HG02885 (cell line): ENCODE measurements at regions not wholly inside any gene's neighbourhood (a gene's known extent, or its start where the extent isn't known, plus 50 kb on each side); places are given as distances from the start of the nearest gene placed in this dataset.

Source experiments
- ATAC-seq: cut with Tn5 transposase; IDR thresholded peaks from one replicate; pipeline ENCODE4 v1.9.1; 2021; ENCODE audit warnings: mild to moderate bottlenecking; ENCODE audit not compliant: unreplicated experiment, poor library complexity

DNA sequence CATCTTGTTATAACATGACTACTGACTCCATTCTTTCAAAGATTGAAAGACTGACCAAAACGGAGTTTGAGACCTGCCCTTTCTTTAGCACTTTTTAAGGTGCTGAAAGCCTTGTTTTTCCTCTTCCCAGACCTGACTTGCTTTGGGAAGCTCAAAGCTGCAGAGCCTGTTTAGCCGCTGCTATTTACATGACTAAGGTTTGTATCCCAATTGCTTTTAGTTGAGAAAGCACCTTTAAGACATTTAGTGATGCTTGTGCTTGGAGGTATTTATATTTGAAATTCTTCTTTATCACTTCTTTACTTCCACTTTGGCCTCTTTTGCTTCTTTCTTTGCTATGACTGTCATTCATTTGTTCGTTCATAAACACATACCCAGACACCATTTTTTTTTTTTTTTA, 182.6 kb upstream of the ELL2 start:
- no peak for ATAC-seq

DNA sequence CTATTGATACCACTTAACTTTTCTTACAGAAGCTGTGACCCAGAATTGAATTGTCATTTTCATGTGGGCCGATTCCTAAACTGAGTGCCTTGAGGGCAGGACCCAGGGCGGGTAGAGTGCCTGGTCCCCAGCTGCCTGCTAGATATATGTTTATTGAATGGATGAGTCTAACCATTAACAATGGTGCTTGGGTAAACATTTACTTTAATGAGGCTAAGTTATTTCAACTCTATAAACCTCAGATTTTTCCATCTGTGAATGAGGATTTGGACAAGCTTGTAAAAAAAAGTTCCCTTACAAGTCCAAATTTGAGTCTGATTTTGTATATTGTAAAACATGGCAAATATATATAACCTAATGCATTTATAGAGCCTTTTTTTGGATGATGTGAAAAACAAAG, 181.8 kb upstream of the ELL2 start:
- no peak for ATAC-seq

DNA sequence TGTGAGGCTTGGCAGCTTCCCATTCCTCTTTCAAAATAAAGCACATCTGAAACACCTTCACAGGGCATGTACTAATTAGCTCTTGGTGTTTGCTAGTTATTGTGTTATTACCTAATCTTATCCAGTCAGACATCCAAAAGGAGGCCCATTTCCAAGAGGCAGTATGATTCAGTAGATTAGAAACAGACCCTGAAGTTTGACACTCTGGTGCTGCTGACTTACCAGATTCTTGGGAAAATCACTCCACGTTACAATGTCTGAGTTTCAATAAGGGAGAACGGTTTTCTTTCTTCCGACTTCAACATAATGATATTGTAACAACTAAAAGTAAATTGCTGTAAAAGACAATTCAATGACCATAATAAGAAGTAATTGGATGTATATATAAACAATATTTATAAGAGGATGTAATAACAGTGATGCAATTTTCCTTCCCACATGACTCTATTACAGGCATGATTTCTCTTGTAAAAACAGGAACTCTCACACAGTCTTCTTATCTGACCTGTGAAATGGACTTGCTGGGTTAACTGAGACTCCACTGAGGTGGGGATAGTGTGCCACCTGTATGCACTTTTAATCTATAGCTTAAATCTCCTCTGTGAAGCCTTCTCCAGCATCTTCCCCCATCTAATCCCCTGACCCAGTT, 181.3 kb upstream of the ELL2 start:
- no peak for ATAC-seq

DNA sequence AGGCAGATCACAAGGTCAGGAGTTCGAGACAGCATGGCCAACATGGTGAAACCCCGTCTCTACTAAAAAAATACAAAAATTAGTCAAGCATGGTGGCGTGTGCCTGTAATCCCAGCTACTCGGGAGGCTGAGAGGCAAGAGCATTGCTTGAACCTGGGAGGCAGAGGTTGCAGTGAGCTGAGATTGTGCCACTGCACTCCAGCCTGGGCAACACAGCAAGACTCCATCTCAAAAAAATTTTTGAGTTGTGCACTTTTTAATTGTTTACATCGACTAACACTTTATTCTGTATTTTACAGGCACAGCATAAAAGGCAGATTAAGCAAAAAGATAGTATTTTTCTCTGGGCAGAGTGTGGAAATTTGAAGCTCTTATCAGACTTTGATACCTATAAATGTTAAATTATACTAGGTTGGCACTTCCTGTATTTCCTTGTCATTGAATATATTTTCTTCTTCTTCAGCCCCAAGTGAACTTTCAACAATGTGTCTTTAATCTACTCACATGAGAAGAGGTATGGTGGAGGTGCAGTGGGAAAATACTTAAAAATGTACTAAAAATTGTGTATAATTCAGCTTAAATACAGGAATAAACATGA, 180.6 kb upstream of the ELL2 start:
- no peak for ATAC-seq

DNA sequence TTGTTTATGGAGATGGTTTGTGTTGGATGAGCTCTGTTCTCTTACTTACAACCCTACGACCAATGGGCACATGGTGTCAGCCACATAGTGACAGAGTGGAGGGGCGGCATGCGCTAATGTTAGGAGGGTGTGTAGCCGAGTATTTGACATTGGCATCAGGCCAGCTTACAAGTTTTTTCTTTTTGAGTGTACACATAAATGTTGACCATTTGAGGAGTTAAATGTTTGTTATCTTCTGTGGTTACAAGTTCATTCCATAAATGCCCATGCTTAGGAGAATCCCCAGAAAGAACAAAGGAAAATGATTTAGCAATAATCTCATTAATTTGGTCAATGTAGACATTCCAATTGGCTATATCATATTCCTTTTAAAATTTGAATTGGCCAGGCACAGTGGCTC, 180.1 kb upstream of the ELL2 start:
- no peak for ATAC-seq

DNA sequence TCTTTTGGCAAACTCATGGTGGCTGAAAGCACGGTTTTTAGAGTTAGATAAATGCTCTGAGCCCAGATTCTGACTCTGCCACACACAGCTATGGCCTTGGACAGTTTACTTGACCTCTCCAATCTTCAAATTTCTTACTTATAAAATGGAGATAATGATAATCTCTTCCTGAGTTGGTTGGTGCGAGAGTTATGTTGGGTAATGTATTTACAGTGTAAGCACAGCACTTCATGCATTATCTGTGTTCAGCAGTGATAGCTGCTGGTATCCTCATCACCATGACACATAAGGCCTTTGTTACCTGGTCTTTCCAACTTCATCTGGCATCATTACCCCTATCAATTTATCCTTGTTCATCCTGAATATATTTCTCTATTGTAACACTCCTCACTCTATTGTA, 178.8 kb upstream of the ELL2 start:
- ATAC-seq, result no peak

DNA sequence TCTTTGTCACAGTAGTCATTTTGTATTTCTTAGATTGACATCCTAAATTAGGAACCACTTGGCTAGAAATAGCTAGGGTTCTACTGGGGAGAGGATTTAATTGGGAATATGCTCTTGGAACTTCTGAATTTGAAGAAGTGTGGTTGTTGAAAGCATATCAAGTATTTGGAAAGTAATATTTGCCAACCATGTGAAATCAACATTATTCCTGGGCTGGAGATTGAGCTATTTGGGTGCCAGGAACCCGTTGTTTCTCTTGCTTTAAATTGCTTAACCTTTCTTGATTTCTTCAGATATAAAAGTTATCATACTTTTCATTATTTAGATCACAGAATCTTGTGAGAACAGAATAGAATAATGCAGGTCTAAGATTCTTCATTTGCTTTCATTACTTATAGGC, 178.4 kb upstream of the ELL2 start:
- ATAC-seq, result no peak

DNA sequence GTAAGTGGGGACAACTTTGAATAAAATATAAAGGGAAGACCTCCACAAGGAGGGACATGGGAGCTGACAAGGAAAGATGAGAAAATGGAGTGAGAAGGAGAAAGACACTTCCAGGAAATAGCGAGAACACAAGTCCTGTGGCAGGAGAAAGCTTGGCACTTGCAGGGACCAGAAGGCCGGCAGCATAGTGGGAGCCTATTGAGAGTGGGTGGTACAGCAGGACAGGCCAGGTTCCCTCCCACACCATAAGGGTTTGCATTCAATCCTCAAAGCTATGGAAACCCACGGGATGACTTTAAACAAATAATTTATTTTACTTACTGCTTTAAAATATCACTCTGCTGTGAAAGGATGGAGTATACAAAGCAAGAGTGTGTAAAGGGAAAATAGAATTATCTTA, 173.2 kb upstream of the ELL2 start:
- no peak for ATAC-seq

DNA sequence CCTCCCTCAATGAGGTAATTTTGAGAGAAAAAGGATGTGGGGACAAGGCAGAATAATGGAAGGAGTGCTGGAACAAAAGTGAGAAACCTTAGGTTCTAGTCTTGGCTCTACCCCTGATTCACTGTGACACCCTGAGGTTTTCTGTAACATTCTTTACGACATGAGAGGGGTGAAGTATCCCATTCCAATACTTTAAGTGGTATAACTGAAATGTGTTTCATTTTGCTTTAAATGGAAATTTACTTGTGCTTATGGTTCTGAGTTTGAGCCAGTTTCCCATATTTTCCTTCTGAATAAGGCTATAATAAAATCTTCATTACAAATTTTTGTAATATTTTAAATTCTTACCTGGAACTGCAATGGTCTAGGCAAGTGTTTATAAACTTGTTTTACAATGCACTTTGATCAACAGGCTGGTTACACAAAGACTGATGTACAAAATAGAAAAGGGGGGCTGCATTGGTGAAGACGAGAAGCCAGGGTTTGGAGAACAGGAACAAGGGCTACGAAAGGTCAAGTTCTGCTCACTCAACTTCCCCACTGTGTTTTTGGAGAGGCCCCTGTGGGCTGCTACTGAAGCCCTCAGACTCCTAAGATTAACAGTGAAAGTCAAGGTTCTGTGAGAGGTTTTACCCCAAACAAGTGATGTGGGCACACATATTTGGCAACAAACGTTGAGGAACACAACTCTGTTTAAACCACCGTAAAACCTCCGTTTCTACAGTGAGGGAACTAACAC, 171.9 kb upstream of the ELL2 start:
- ATAC-seq, result no peak

DNA sequence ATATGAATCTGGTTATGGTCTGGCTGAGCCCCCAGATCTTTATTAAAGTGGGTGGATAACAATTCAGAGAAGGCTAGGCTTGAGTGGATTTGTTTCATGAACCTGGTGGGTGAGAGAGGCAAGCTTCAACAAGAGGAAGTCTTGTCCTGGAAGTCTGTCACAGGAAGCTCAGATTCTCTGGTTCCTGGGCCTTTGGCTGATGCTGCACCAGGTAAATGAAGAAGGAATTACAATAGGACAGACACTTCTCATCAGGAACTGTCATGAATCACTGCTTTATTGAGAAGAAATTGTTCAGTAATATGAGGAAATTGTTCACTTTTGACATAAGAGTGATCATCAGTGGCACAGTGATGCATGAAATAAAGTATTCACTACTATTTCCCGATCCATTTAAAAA, 167.6 kb upstream of the ELL2 start:
- ATAC-seq, result no peak

DNA sequence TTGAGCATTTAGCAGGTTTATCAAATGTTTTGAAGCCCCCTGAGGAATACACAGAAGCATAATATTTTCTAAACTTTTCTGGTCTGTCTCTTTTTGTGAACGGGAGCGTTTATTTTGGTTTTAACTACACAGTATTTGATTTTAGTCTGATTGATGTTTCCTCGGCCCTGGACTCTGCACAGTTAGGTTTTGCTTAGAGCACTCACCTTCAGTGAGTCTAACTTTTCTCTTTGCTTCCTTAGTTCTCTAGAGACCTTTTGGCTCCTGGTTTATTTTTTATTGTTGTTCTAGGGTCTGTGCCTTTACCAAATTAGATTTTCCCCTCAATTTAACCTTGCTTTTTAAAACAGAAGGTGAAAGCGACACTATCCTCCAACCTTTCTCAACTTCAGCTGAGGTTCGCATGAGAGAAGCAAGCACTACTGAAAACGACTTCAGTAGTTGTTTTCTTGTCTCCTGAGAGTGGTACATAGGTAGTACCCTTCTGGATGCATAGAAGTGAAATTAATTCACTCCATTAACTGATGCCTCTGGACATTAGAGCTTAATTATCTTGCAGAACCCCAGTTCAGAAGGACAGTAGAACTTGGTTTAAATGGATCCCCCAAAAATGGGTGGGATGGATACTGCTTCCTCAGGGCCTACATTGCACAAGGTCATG, 166.7 kb upstream of the ELL2 start:
- no peak for ATAC-seq

DNA sequence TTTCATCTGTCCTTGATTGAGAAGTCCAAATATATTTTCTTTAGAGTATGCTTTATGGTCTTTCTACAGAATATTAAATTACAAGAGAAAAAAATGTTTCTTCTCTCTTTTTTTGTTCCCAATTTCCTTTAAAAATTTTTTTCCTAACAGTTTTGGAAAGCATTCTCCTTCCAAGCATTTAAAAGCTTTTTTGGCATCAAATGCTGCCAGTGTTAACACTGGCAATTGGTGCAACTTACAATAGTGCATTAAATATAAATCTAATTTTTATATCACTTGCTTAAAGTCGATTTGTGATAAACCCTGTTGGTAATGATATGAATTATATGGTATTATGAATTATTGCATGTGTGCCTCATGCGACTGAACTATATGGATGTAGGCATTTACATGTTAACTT, 165.9 kb upstream of the ELL2 start:
- no peak for ATAC-seq

DNA sequence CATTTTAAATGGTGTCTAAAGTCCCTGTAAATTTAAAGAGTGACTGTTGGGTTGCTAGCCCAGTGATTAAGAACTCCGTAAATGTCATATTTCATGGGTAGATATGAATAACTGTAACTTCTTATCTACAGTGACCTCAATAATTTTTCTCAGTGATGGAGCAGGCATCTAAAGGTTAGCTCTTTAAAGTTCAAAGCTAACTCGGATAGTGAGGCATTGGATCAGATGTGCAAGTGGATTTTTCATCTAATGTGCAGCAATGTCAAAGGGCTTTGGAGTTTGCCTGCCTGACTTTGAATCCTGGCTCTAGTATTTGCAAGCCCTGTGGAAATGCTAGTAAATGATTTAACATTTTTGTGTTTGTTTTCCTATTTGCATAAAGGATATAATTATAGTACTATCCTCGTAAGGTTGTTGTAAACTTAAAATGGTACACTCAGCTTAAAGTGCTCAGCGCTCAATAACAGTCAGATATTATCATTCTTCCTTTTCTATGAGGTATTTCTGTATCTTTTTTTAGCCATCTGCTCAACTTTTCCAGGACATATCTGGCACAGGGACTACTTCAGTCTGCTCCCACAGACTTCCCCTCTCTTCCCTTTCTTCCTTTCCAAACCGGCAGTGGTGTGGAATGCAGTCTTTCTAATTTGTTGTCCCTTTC, 163.7 kb upstream of the ELL2 start:
- ATAC-seq, result no peak

DNA sequence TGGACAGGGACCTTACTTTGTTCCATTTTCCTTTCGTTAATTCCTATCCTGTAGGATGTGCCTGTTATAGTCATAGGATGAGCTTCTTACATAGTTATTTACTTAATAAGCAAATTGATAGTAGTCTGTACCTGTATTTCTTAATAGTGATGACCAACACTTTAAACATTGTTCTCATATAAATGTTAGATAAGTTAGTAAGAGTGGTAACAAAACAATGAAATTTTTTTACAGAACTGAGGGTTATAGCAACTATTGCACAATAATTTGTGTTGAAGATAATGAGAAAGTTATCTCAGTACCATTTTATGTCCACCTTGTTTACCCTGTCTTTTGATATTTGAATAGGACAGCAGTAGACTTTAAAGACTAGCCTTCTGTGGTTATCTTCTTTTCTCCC, 162.9 kb upstream of the ELL2 start:
- ATAC-seq, result no peak

DNA sequence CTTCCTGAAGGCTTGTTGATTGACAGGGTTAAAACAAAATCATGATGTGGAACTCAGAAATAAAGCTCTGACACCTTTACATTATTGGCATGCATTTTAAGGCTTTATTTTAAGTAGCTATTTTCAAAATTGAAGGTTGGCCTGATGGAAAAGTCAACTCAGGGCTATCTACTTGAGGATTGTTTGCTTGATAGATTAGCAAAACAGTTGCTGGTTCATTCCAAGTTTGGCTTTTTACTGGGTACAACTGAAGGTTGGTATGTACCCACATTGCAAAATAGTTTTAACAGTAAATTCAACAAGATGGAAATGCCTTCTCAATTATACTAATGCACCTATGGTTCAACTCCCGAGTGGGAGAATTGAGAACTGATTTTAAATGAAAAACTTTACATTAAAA, 161.8 kb upstream of the ELL2 start:
- no peak for ATAC-seq

DNA sequence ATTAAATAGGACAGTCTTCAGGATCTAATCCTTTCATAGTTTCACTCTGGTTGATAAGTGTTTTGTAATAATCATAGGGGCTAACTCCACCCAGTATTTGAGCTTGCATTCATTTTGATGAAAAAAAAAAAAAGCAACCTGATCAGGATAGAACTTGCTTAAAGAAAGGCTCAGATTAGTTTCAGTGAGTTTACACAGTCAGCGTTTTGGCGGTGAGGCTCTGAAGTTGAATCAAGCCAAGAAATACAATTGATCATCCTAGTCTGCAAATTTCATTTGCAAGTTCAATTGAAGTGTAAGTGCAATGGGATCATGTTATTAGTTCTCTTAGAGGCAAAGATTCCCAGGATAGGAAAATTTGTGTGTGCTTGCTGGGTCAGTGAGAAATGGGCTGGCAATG, 159.7 kb upstream of the ELL2 start:
- ATAC-seq, result no peak

DNA sequence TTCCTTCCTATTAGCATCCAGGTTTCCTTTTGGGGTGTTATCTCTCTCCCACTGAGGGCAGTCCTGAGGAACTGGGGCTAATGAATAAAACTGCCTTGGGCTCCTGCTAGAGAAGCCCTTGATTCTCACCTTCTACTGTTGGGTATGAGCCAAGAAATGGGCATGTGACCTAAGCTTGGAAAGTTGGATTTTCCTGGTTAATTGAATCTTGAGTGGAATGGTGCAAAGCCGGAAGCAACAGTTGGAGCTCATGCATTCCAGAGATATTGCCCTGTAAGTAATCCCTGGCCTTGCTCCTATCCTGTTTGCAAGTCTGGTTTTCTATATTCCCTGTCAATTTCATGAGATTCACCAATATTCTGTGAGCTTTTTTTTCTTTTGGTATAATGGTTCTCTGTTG, 158.5 kb upstream of the ELL2 start:
- ATAC-seq, result no peak

DNA sequence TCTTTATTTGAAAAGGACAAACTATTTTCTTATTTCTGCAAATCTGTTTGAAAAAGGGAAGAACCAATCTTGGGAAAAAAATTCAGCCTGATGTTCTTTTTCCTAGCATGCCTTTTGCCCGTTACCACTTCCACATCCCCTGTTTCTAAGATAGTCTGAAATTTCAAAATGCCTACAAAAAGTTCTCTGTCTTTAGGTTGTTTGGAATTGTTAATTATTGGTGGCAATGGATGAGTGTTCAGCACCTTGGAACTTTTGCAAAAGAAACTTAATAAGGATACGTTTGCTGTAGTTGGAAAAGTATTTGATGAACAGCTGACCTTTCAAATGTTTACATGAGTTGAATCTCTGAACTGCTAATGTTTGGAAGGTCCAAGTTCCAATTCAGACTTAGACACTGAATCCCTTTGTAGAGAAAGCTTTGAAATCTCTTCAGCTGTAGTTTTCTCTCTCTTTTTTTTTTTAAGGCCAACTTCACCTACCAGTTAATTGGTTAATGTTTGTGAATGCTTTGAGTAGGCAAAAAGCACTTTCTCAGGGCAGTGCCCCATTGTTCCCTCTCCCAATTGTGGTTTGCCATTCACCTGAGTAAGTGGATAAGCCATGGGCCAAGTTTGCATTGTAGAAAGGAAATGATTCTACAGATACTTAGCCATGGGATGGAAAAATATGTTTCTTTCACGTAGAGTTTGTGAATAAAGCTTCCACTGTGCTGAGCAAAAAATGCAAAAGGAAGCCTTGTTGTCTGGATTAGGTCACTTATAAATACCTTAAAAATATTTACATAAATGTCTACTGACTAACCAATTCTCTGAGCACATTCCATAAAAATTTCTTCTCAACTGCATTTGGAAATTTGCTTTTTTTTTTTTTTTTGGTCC, 156.4 kb upstream of the ELL2 start:
- ATAC-seq, result no peak

DNA sequence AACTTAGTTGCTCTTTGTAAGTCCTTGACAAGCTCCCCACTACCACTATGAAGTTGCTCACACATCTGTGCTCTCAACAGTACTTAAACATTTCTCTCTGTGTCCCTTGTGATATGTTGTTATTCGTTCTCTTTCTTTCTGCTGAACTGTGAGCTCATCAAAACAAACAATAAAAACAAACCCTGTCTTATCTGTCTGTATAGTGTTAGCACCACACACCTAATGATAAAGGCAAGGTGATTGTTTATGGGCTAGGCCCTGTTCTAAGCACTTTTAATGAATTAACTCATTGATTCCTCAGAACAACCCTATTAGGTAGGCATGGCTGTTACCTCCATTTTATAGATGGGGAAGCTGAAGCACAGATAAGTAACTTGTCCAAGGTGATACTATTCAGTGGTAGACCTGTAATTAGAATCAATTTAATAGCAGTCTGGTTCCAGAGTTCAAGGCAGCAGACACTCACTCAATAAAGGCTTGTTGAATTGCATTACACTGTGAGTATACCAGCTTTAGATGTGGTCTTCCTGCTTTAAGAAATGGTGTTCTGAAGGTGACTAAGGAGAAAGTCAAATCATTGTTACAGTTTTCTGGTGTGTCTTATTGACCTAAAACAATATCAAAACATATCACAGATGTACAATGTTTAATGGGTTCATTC, 153.6 kb upstream of the ELL2 start:
- no peak for ATAC-seq
